ENCODE measurements at regions not wholly inside any gene's neighbourhood (a gene's known extent, or its start where the extent isn't known, plus 50 kb on each side); places are given as distances from the start of the nearest gene placed in this dataset.
"Not testable (repeated sequence)": the region's sequence is repeated elsewhere in the genome, so short reads cannot be mapped to it uniquely, and the experiment has no call there.

GRCh38 chr5:51802551-51803184 lies 419.4 kb downstream of the ISL1 start:
- no peak for DNase-seq (ENCODE audit: low spot score)

GRCh38 chr5:51806677-51807076 lies 423.4 kb downstream of the ISL1 start:
- DNase-seq (ENCODE audit: low spot score) = no peak

GRCh38 chr5:51810592-51810991 lies 427.3 kb downstream of the ISL1 start:
- no peak for DNase-seq (ENCODE audit: low spot score)

- peak; percentile 61 for DNase-seq (ENCODE audit: low spot score)
These were observed 428.7 kb downstream of the ISL1 start for GRCh38 chr5:51811883-51812471.

- not testable (repeated sequence) for DNase-seq (ENCODE audit: low spot score)
These were observed 431.6 kb downstream of the ISL1 start for GRCh38 chr5:51814817-51815216.

GRCh38 chr5:51816427-51816826 lies 433.2 kb downstream of the ISL1 start:
- no peak for DNase-seq (ENCODE audit: low spot score)

GRCh38 chr5:51821697-51822096 lies 438.4 kb downstream of the ISL1 start:
- peak; percentile 24 for DNase-seq (ENCODE audit: low spot score)

GRCh38 chr5:51829230-51829629 lies 446.0 kb downstream of the ISL1 start:
- peak; percentile 33 for DNase-seq (ENCODE audit: low spot score)

- peak; percentile 31 for DNase-seq (ENCODE audit: low spot score)
These were observed 446.4 kb downstream of the ISL1 start for GRCh38 chr5:51829691-51830090.

GRCh38 chr5:51832934-51833470 lies 449.8 kb downstream of the ISL1 start:
- no peak for DNase-seq (ENCODE audit: low spot score)

- DNase-seq (ENCODE audit: low spot score) = no peak
These were observed 455.2 kb downstream of the ISL1 start for GRCh38 chr5:51838459-51838858.

- DNase-seq (ENCODE audit: low spot score) = no peak
These were observed 460.6 kb downstream of the ISL1 start for GRCh38 chr5:51843893-51844292.

- no peak for DNase-seq (ENCODE audit: low spot score)
These were observed 462.8 kb downstream of the ISL1 start for GRCh38 chr5:51846015-51846414.

GRCh38 chr5:51859624-51860023 lies 476.4 kb downstream of the ISL1 start:
- DNase-seq (ENCODE audit: low spot score) = no peak

- peak; percentile 7 for DNase-seq (ENCODE audit: low spot score)
These were observed 477.3 kb downstream of the ISL1 start for GRCh38 chr5:51860532-51861018.

GRCh38 chr5:51872144-51872543 lies 488.9 kb downstream of the ISL1 start:
- no peak for DNase-seq (ENCODE audit: low spot score)

- DNase-seq (ENCODE audit: low spot score) = no peak
These were observed 498.7 kb downstream of the ISL1 start for GRCh38 chr5:51881901-51882300.

- DNase-seq (ENCODE audit: low spot score) = no peak
These were observed 499.4 kb downstream of the ISL1 start for GRCh38 chr5:51882647-51883046.

GRCh38 chr5:51889703-51890102 lies 506.5 kb downstream of the ISL1 start:
- no peak for DNase-seq (ENCODE audit: low spot score)

GRCh38 chr5:51890435-51891116 lies 507.3 kb downstream of the ISL1 start:
- no peak for DNase-seq (ENCODE audit: low spot score)

- no peak for DNase-seq (ENCODE audit: low spot score)
These were observed 509.4 kb downstream of the ISL1 start for GRCh38 chr5:51892680-51893079.

- no peak for DNase-seq (ENCODE audit: low spot score)
These were observed 512.6 kb downstream of the ISL1 start for GRCh38 chr5:51895834-51896233.

- peak; percentile 15 for DNase-seq (ENCODE audit: low spot score)
These were observed 519.3 kb downstream of the ISL1 start for GRCh38 chr5:51902512-51902911.
